H1 (cell line): ENCODE measurements at regions not wholly inside any gene's neighbourhood (a gene's known extent, or its start where the extent isn't known, plus 50 kb on each side); places are given as distances from the start of the nearest gene placed in this dataset.

Experiments
- CTCF ChIA-PET: fragments of 300-600 bp; sonication (Branson Sonifier 250); formaldehyde crosslinking; loops from one replicate; lab custom pipeline; 2021; ENCODE audit not compliant: partially characterized antibody; lab: Charles Lee
- POLR2A ChIA-PET: fragments of 300-600 bp; sonication (Branson Sonifier 250); formaldehyde crosslinking; loops from one replicate; lab custom pipeline; 2021; ENCODE audit warnings: inconsistent platforms; ENCODE audit not compliant: partially characterized antibody; lab: Charles Lee
- DNase-seq, 2 experiments: peaks; one replicate each; pipeline versions ENCODE4 v3.0.0 to v3.0.0-alpha.2; 2010 to 2022; ENCODE audit warnings: low spot score in 2 of 2, low read depth in 1 of 2, mixed read lengths in 1 of 2
- FAIRE-seq: peaks from 2 replicates; lab custom pipeline; 2011; peaks lifted over from hg19 to GRCh38; lab: Jason Lieb, UNC
- H2AFZ ChIP-seq: 2 replicates; pipeline ENCODE4 v1.8.1; 2012; ENCODE audit warnings: low read length, inconsistent platforms
- H2AK5ac ChIP-seq: 2 replicates; pipeline ENCODE4 v1.6.1; 2013; ENCODE audit warnings: low read depth, low read length
- H2BK120ac ChIP-seq: replicated peaks from 2 replicates; pipeline ENCODE3; 2013; ENCODE audit warnings: low read depth, low read length, inconsistent platforms
- H2BK12ac ChIP-seq: 2 replicates; pipeline ENCODE4 v1.6.1; 2013; ENCODE audit warnings: low read depth, low read length
- H2BK15ac ChIP-seq: 2 replicates; pipeline ENCODE4 v1.6.1; 2013; ENCODE audit warnings: low read length
- H2BK20ac ChIP-seq: 2 replicates; pipeline ENCODE4 v1.6.1; 2013; ENCODE audit warnings: low read length
- H2BK5ac ChIP-seq: 2 replicates; pipeline ENCODE4 v1.6.1; 2013; ENCODE audit warnings: low read depth, low read length
- H3K14ac ChIP-seq: 2 replicates; pipeline ENCODE4 v1.6.1; 2013; ENCODE audit warnings: inconsistent platforms; ENCODE audit not compliant: insufficient read length
- H3K18ac ChIP-seq: 2 replicates; pipeline ENCODE4 v1.6.1; 2013; ENCODE audit warnings: low read length; ENCODE audit errors: extremely low read depth
- H3K23ac ChIP-seq: 2 replicates; pipeline ENCODE4 v1.6.1; 2013; ENCODE audit warnings: inconsistent platforms; ENCODE audit not compliant: insufficient read length
- H3K23me2 ChIP-seq: 2 replicates; pipeline ENCODE4 v1.6.1; 2013; ENCODE audit warnings: low read depth, low read length
- H3K27ac ChIP-seq: 2 replicates; pipeline ENCODE4 v1.6.1; 2011; ENCODE audit warnings: low read depth, low read length, inconsistent platforms
- H3K27me3 ChIP-seq, 4 experiments: replicated peaks in 1 of 4; 1 replicate in 1 of 4; 2 replicates in 3 of 4; pipeline versions ENCODE4 v1.6.1 to v1.8.1; 2011 to 2013; ENCODE audit warnings: low read length in 3 of 4, mild to moderate bottlenecking in 3 of 4, inconsistent platforms in 2 of 4, mixed read lengths in 2 of 4, moderate library complexity in 1 of 4; ENCODE audit not compliant: control insufficient read depth in 3 of 4, insufficient read depth in 3 of 4; ENCODE audit errors: extremely low read depth in 1 of 4
- H3K36me3 ChIP-seq, 4 experiments: 2 replicates each; pipeline versions ENCODE4 v1.6.1 to v1.8.1; 2011 to 2013; ENCODE audit warnings: mild to moderate bottlenecking in 4 of 4, low read length in 3 of 4, moderate library complexity in 2 of 4, control low read depth in 1 of 4, inconsistent platforms in 1 of 4; ENCODE audit not compliant: insufficient read depth in 4 of 4, control insufficient read depth in 2 of 4
- H3K4ac ChIP-seq: replicated peaks from 2 replicates; pipeline ENCODE3; 2013; ENCODE audit warnings: low read length, low read depth, mixed read lengths, inconsistent platforms; ENCODE audit not compliant: insufficient read length
- H3K4me1 ChIP-seq, 4 experiments: replicated peaks in 1 of 4; 1 replicate in 1 of 4; 2 replicates in 3 of 4; pipeline versions ENCODE4 v1.6.1 to v1.8.1; 2011 to 2013; ENCODE audit warnings: low read length in 3 of 4, inconsistent platforms in 2 of 4, mixed read lengths in 1 of 4; ENCODE audit not compliant: insufficient read depth in 4 of 4, control insufficient read depth in 3 of 4
- H3K4me2 ChIP-seq, 2 experiments: 2 replicates each; pipeline versions ENCODE4 v1.6.1 to v1.8.1; 2011 to 2013; ENCODE audit warnings: low read depth in 2 of 2, low read length in 2 of 2, control low read depth in 1 of 2, inconsistent platforms in 1 of 2, mild to moderate bottlenecking in 1 of 2; ENCODE audit not compliant: insufficient read depth in 1 of 2
- H3K4me3 ChIP-seq, 4 experiments: fragments of 200-600, 300-600 bp in 1 of 4; sonication (generic), shearing (Covaris generic), sonication (Bioruptor Twin) in 1 of 4; 2 replicates each; pipeline versions ENCODE4 v1.5.1 to v1.8.1; 2011 to 2016; ENCODE audit warnings: low read length in 4 of 4, low read depth in 3 of 4, control low read depth in 2 of 4, inconsistent platforms in 2 of 4, mild to moderate bottlenecking in 2 of 4, mixed read lengths in 1 of 4, moderate library complexity in 1 of 4; ENCODE audit not compliant: insufficient read depth in 2 of 4; ENCODE audit errors: extremely low read depth in 1 of 4
- H3K56ac ChIP-seq: replicated peaks from 2 replicates; pipeline ENCODE3; 2013; ENCODE audit warnings: low read depth, mild to moderate bottlenecking, mixed read lengths, low read length, inconsistent platforms; ENCODE audit not compliant: insufficient read length
- H3K79me1 ChIP-seq: 2 replicates; pipeline ENCODE4 v1.6.1; 2013; ENCODE audit warnings: low read depth, low read length, control low read depth
- H3K79me2 ChIP-seq, 2 experiments: 2 replicates each; pipeline versions ENCODE4 v1.6.1 to v1.8.1; 2012 to 2013; ENCODE audit warnings: low read length in 2 of 2, mild to moderate bottlenecking in 2 of 2, inconsistent platforms in 1 of 2; ENCODE audit not compliant: insufficient read depth in 2 of 2, control insufficient read depth in 1 of 2
- H3K9ac ChIP-seq, 4 experiments: replicated peaks in 1 of 4; 1 replicate in 1 of 4; 2 replicates in 3 of 4; pipeline versions ENCODE4 v1.6.1 to v1.8.1; 2011 to 2013; ENCODE audit warnings: low read depth in 3 of 4, low read length in 3 of 4, control low read depth in 2 of 4, mild to moderate bottlenecking in 2 of 4, moderate library complexity in 2 of 4, inconsistent platforms in 1 of 4; ENCODE audit errors: extremely low read depth in 1 of 4
- H3K9me3 ChIP-seq, 2 experiments: 2 replicates each; pipeline versions ENCODE4 v1.6.1 to v1.8.1; 2012 to 2013; ENCODE audit warnings: mild to moderate bottlenecking in 2 of 2, moderate library complexity in 2 of 2, control low read depth in 1 of 2, inconsistent platforms in 1 of 2, low read depth in 1 of 2, low read length in 1 of 2, mixed read lengths in 1 of 2; ENCODE audit not compliant: insufficient read depth in 2 of 2
- H4K20me1 ChIP-seq, 2 experiments: replicated peaks in 1 of 2; 2 replicates each; pipeline versions ENCODE3 to v1.8.1; 2011 to 2013; ENCODE audit warnings: inconsistent platforms in 2 of 2, low read length in 2 of 2, mild to moderate bottlenecking in 1 of 2; ENCODE audit not compliant: insufficient read depth in 2 of 2, control insufficient read depth in 1 of 2
- H4K5ac ChIP-seq: 2 replicates; pipeline ENCODE4 v1.6.1; 2013; ENCODE audit warnings: low read length, low read depth, mixed read lengths, inconsistent platforms; ENCODE audit not compliant: insufficient read length
- H4K8ac ChIP-seq: 2 replicates; pipeline ENCODE4 v1.8.0; 2013; ENCODE audit warnings: mild to moderate bottlenecking, moderate library complexity, low read length, inconsistent platforms; ENCODE audit not compliant: insufficient read depth; ENCODE audit errors: extremely low read depth
- H4K91ac ChIP-seq: replicated peaks from 2 replicates; pipeline ENCODE3; 2013; ENCODE audit warnings: low read length, mixed read lengths, inconsistent platforms; ENCODE audit not compliant: insufficient read length
- ATF2 ChIP-seq: IDR thresholded peaks from 2 replicates; pipeline ENCODE4 v1.6.1; 2012; ENCODE audit warnings: low read length, inconsistent platforms
- BRCA1 ChIP-seq: IDR thresholded peaks from 2 replicates; pipeline ENCODE4 v1.6.1; 2012; ENCODE audit warnings: low read depth, low read length, improper control_type of control experiment
- GABPA ChIP-seq: IDR thresholded peaks from 2 replicates; pipeline ENCODE4 v1.6.1; 2011; ENCODE audit warnings: mild to moderate bottlenecking, low read length, moderate library complexity, borderline replicate concordance; ENCODE audit not compliant: insufficient read depth
- GTF2F1 ChIP-seq: IDR thresholded peaks from 2 replicates; pipeline ENCODE4 v1.6.1; 2012; ENCODE audit warnings: low read depth, low read length, improper control_type of control experiment, borderline replicate concordance
- HDAC6 ChIP-seq: IDR thresholded peaks from one replicate; pipeline ENCODE4 v1.7.1; 2012; ENCODE audit warnings: low read depth, mild to moderate bottlenecking, inconsistent platforms, low read length, moderate library complexity
- KDM5A ChIP-seq: fragments of 200-600 bp; IDR thresholded peaks from 2 replicates; pipeline ENCODE4 v1.7.1; 2012; ENCODE audit warnings: mild to moderate bottlenecking, low read length, inconsistent platforms, mixed read lengths
- NANOG ChIP-seq: IDR thresholded peaks from 2 replicates; pipeline ENCODE4 v1.6.1; 2011; ENCODE audit warnings: low read length, low read depth, mild to moderate bottlenecking, inconsistent platforms; ENCODE audit not compliant: insufficient read depth, poor library complexity, severe bottlenecking
- PHF8 ChIP-seq: fragments of 200-600 bp; sonication (generic); conservative IDR thresholded peaks from 2 replicates; pipeline ENCODE4 v1.7.1; 2012; ENCODE audit warnings: low read depth, mild to moderate bottlenecking, inconsistent platforms, low read length, moderate library complexity
- POLR2AphosphoS5 ChIP-seq: IDR thresholded peaks from 2 replicates; pipeline ENCODE4 v1.6.1; 2011; ENCODE audit warnings: low read depth, low read length
- RAD21 ChIP-seq, 2 experiments: IDR thresholded peaks in 1 of 2; conservative IDR thresholded peaks in 1 of 2; 2 replicates each; pipeline ENCODE4 v1.6.1; 2011; ENCODE audit warnings: low read depth in 2 of 2, low read length in 2 of 2, improper control_type of control experiment in 1 of 2, inconsistent platforms in 1 of 2, mild to moderate bottlenecking in 1 of 2, moderate library complexity in 1 of 2
- SRF ChIP-seq: IDR thresholded peaks from 2 replicates; pipeline ENCODE4 v1.6.1; 2011; ENCODE audit warnings: mild to moderate bottlenecking, low read depth, low read length, moderate library complexity
- TAF1 ChIP-seq: IDR thresholded peaks from 2 replicates; pipeline ENCODE4 v1.6.1; 2011; ENCODE audit warnings: mild to moderate bottlenecking, low read depth, low read length
- TBP ChIP-seq: IDR thresholded peaks from 2 replicates; pipeline ENCODE4 v1.6.1; 2011; ENCODE audit warnings: low read depth, low read length, improper control_type of control experiment
- WGBS, 2 experiments: shearing (Covaris generic) in 1 of 2; methylation state at CpG; one replicate each; pipeline versions ENCODE4 v1.1.6 to v1.1.7; 2013 to 2015; ENCODE audit warnings: low lambda C conversion rate in 2 of 2, mixed read lengths in 2 of 2, inconsistent platforms in 1 of 2, low coverage in 1 of 2, missing lambda C conversion rate in 1 of 2; ENCODE audit not compliant: insufficient replicate concordance in 2 of 2, insufficient coverage in 1 of 2, insufficient read length in 1 of 2; ENCODE audit errors: extremely low coverage in 1 of 2, missing lambda C conversion rate in 1 of 2; 5-methylcytosine and 5-hydroxymethylcytosine counted together

- no peak overlapping the region for H3K4me3 ChIP-seq
- H3K9me3 ChIP-seq = no peaks in the 10 kb centered on the region
- ChIA-PET CTCF (interaction anchor here (0.6 to 1.0 kb wide), 2 partner anchors 47 to 141 kb away, joined by 3 to 4 read pairs; no protein-coding TSS in a partner anchor), POLR2A (no interaction called here)
- H2BK120ac ChIP-seq = no peak overlapping the region
- WGBS, 2 experiments = 67% methylated on average over 2 of the region's 2 CpGs; no CpG with 5 or more reads in 1 of the 2 experiments
- no peak overlapping the region for H3K4ac ChIP-seq
- H2BK20ac ChIP-seq = no peak overlapping the region
- H3K4me2 ChIP-seq = no peak overlapping the region
- no peak overlapping the region for H3K56ac ChIP-seq
- no peak overlapping the region for H2AFZ ChIP-seq
- H3K27ac ChIP-seq = no peak overlapping the region
- peak overlapping the region in 1 of 4 experiments; percentile 8; a peak in 1 of 7 replicates for H3K9ac ChIP-seq
- FAIRE-seq (peak; percentile 78), DNase-seq (no peak)
- H3K79me2 ChIP-seq = no peaks in the 10 kb centered on the region
- no peak overlapping the region for H2BK12ac ChIP-seq
- no peak overlapping the region for H4K91ac ChIP-seq
- H3K4me1 ChIP-seq = peaks cover 0 to 3% (median 1%) of the 10 kb centered on the region in 4 experiments; a peak in 3 of 7 replicates
- no peaks in the 10 kb centered on the region for H3K36me3 ChIP-seq
- H3K18ac ChIP-seq = no peak overlapping the region
- no peak overlapping the region for H4K5ac ChIP-seq
- no peak overlapping the region for H4K8ac ChIP-seq
- H3K23ac ChIP-seq = no peak overlapping the region
- H3K23me2 ChIP-seq = no peaks in the 10 kb centered on the region
- H2AK5ac ChIP-seq = no peak overlapping the region
- no peak overlapping the region for H2BK15ac ChIP-seq
- no peaks in the 10 kb centered on the region for H3K27me3 ChIP-seq
- H4K20me1 ChIP-seq = no peaks in the 10 kb centered on the region
- no peak overlapping the region for H3K14ac ChIP-seq
- H3K79me1 ChIP-seq = no peaks in the 10 kb centered on the region
- no peak overlapping the region for H2BK5ac ChIP-seq
- no peak for TF ChIP-seq ATF2
- no peak for TF ChIP-seq GABPA
- TF ChIP-seq NANOG = no peak
- no peak for TF ChIP-seq POLR2AphosphoS5
- no peak for TF ChIP-seq SRF
- no peak for TF ChIP-seq HDAC6
- TF ChIP-seq TBP = no peak
- no peak for TF ChIP-seq PHF8
- no peak for TF ChIP-seq BRCA1
- TF ChIP-seq GTF2F1 = no peak
- TF ChIP-seq KDM5A = no peak
- no peak for TF ChIP-seq RAD21 (IDR thresholded peaks at IDR 0.05 in 1 of 2, conservative IDR thresholded peaks at IDR 0.05 in 1 of 2; ENCODE audit: low read depth in 2 of 2, low read length in 2 of 2)
- no peak for TF ChIP-seq TAF1
Observed at GRCh38 chr19:28358633-28359032, 854.3 kb downstream of the UQCRFS1 start.
